Activated CD4-positive, alpha-beta T cell treated with anti-CD3 and anti-CD28 coated beads for 24 hours (primary cell): ENCODE measurements at regions not wholly inside any gene's neighbourhood (a gene's known extent, or its start where the extent isn't known, plus 50 kb on each side); places are given as distances from the start of the nearest gene placed in this dataset.

Experiments used
- DNase-seq, 2 donors: peaks; one replicate each; pipeline ENCODE4 v3.0.0-alpha.2; 2020; ENCODE audit warnings: low read depth in 2 of 2

GRCh38 chr12:24723759-24724158, 225.1 kb downstream of the BCAT1 start:
- no peak for DNase-seq

- DNase-seq = no peak
Observed at GRCh38 chr12:24721191-24721590, 227.7 kb downstream of the BCAT1 start.

GRCh38 chr12:24719293-24719721, 229.6 kb downstream of the BCAT1 start:
- DNase-seq = peak in 1 of 2 donors; percentile 24

GRCh38 chr12:24718617-24719016, 230.3 kb downstream of the BCAT1 start:
- no peak for DNase-seq

GRCh38 chr12:24714237-24714636, 234.7 kb downstream of the BCAT1 start:
- no peak for DNase-seq

GRCh38 chr12:24711056-24712008, 237.6 kb downstream of the BCAT1 start:
- no peak for DNase-seq

GRCh38 chr12:24709216-24709615, 239.7 kb downstream of the BCAT1 start:
- no peak for DNase-seq

GRCh38 chr12:24708718-24709117, 240.2 kb downstream of the BCAT1 start:
- no peak for DNase-seq

GRCh38 chr12:24708043-24708442, 240.9 kb downstream of the BCAT1 start:
- no peak for DNase-seq

- DNase-seq = no peak
Observed at GRCh38 chr12:24707334-24707733, 241.6 kb downstream of the BCAT1 start.

GRCh38 chr12:24705741-24706358, 243.1 kb downstream of the BCAT1 start:
- DNase-seq = no peak

GRCh38 chr12:24705216-24705615, 243.7 kb downstream of the BCAT1 start:
- no peak for DNase-seq

- no peak for DNase-seq
Observed at GRCh38 chr12:24701343-24701742, 247.6 kb downstream of the BCAT1 start.

GRCh38 chr12:24698972-24699371, 249.9 kb downstream of the BCAT1 start:
- DNase-seq = no peak

- DNase-seq = no peak
Observed at GRCh38 chr12:24697769-24698168, 251.1 kb downstream of the BCAT1 start.

GRCh38 chr12:24697295-24697694, 251.6 kb downstream of the BCAT1 start:
- DNase-seq = no peak

GRCh38 chr12:24696800-24697199, 252.1 kb downstream of the BCAT1 start:
- no peak for DNase-seq

GRCh38 chr12:24695657-24696329, 253.1 kb downstream of the BCAT1 start:
- no peak for DNase-seq

- no peak for DNase-seq
Observed at GRCh38 chr12:24695103-24695502, 253.8 kb downstream of the BCAT1 start.

GRCh38 chr12:24688601-24689000, 260.3 kb downstream of the BCAT1 start:
- no peak for DNase-seq

GRCh38 chr12:24681570-24681969, 267.3 kb downstream of the BCAT1 start:
- no peak for DNase-seq

GRCh38 chr12:24679126-24679525, 269.8 kb downstream of the BCAT1 start:
- no peak for DNase-seq
